Upper lobe of left lung (tissue), 4 donors: ENCODE measurements at regions not wholly inside any gene's neighbourhood (a gene's known extent, or its start where the extent isn't known, plus 50 kb on each side); places are given as distances from the start of the nearest gene placed in this dataset.

Experiments used
- CTCF ChIP-seq, 6 experiments: fragments of 450-650 bp in 4 of 6; fragments of 200-600 bp in 2 of 6; sonication (generic) in 2 of 6; IDR thresholded peaks; one replicate each; pipeline ENCODE4 v1.5.1; 2016 to 2019; ENCODE audit warnings: antibody characterized with exemption in 6 of 6
- POLR2A ChIP-seq, 4 donors: fragments of 450-650 bp; IDR thresholded peaks; one replicate each; pipeline ENCODE4 v1.5.1; 2016 to 2017; ENCODE audit warnings: antibody characterized with exemption in 4 of 4, mild to moderate bottlenecking in 2 of 4
- POLR2AphosphoS5 ChIP-seq, 2 donors: sonication (generic); formaldehyde crosslinking; IDR thresholded peaks; one replicate each; pipeline ENCODE4 v1.5.1; 2017; ENCODE audit warnings: antibody characterized with exemption in 2 of 2

GRCh38 chr6:44761046-44761445 is 373.5 kb downstream of the CDC5L start:
- no peak for TF ChIP-seq CTCF (IDR thresholded peaks at IDR 0.05)
- TF ChIP-seq POLR2A (IDR thresholded peaks at IDR 0.05) = no peak
- no peak for TF ChIP-seq POLR2AphosphoS5 (IDR thresholded peaks at IDR 0.05)
